ENCODE measurements at regions not wholly inside any gene's neighbourhood (a gene's known extent, or its start where the extent isn't known, plus 50 kb on each side); places are given as distances from the start of the nearest gene placed in this dataset.
A peak's percentile ranks its signal among the peaks of the same experiment; 100 is the strongest.

DNA sequence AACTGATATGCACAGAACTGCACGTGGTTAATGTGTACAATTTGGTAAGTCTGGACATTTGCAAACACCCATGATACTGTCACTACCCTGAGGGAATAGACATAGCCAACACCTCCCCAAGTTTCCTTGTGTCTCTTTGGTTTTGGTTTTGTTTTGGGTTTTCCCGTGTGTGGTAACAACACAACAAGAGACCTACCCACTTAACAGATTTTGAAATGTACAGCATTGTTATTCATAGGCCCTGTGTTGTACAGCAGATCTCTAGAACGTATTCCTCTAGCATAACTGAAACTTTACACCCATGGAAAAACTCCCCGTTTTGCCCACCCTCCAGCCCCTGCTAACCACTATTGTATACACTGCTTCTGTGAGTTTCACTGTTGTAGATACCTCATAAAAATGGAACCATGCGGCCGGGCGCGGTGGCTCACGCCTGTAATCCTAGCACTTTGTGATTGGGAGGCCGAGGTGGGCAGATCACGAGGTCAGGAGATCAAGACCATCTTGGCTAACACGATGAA, 76.3 kb upstream of the TBC1D3K start:
- Histone ChIP-seq H3K4me1 (no peaks in the 10 kb centered on the region), H3K27me3 (no peaks in the 10 kb centered on the region), H3K36me3 (no peaks in the 10 kb centered on the region), H3K9me3 (no peaks in the 10 kb centered on the region), H3K27ac (no peak overlapping the region), H3K4me3 (no peak overlapping the region)
- TF ChIP-seq, protein P1, sequence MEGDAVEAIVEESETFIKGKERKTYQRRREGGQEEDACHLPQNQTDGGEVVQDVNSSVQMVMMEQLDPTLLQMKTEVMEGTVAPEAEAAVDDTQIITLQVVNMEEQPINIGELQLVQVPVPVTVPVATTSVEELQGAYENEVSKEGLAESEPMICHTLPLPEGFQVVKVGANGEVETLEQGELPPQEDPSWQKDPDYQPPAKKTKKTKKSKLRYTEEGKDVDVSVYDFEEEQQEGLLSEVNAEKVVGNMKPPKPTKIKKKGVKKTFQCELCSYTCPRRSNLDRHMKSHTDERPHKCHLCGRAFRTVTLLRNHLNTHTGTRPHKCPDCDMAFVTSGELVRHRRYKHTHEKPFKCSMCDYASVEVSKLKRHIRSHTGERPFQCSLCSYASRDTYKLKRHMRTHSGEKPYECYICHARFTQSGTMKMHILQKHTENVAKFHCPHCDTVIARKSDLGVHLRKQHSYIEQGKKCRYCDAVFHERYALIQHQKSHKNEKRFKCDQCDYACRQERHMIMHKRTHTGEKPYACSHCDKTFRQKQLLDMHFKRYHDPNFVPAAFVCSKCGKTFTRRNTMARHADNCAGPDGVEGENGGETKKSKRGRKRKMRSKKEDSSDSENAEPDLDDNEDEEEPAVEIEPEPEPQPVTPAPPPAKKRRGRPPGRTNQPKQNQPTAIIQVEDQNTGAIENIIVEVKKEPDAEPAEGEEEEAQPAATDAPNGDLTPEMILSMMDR (IDR thresholded peaks at IDR 0.05) = no peak
- TF ChIP-seq POLR2AphosphoS5 (IDR thresholded peaks at IDR 0.05; ENCODE audit: insufficient read depth in 1 of 2, low read depth in 1 of 2) (no peak), POLR2A (IDR thresholded peaks at IDR 0.05) (no peak)
- intact Hi-C loops (cut with DNase I) = no loop called here
- no peak for DNase-seq (ENCODE audit: extremely low spot score in 2 of 2)

GRCh38 chr17:37847102-37847501, 77.1 kb upstream of the TBC1D3K start:
- Histone ChIP-seq H3K9me3 (no peaks in the 10 kb centered on the region), H3K36me3 (no peaks in the 10 kb centered on the region), H3K4me1 (no peaks in the 10 kb centered on the region), H3K4me3 (no peak overlapping the region), H3K27me3 (no peaks in the 10 kb centered on the region), H3K27ac (no peak overlapping the region)
- no peak for DNase-seq (ENCODE audit: extremely low spot score in 2 of 2)
- TF ChIP-seq POLR2AphosphoS5 (IDR thresholded peaks at IDR 0.05; ENCODE audit: insufficient read depth in 1 of 2, low read depth in 1 of 2) (no peak), POLR2A (IDR thresholded peaks at IDR 0.05) (no peak)
- TF ChIP-seq, protein P1 (IDR thresholded peaks at IDR 0.05) = no peak
- intact Hi-C loops (cut with DNase I) = no loop called here

- no peak overlapping the region for H3K27ac ChIP-seq
- no peaks in the 10 kb centered on the region for H3K27me3 ChIP-seq
- TF ChIP-seq POLR2A (IDR thresholded peaks at IDR 0.05) (no peak), POLR2AphosphoS5 (IDR thresholded peaks at IDR 0.05; ENCODE audit: insufficient read depth in 1 of 2, low read depth in 1 of 2) (no peak)
- TF ChIP-seq, protein P1 (IDR thresholded peaks at IDR 0.05) = no peak
These were observed 79.3 kb upstream of the TBC1D3K start for GRCh38 chr17:37844977-37845293.

GRCh38 chr17:37844158-37844976, 79.8 kb upstream of the TBC1D3K start:
- Histone ChIP-seq H3K27ac (no peak overlapping the region), H3K4me1 (no peaks in the 10 kb centered on the region), H3K36me3 (no peaks in the 10 kb centered on the region), H3K27me3 (no peaks in the 10 kb centered on the region), H3K9me3 (no peaks in the 10 kb centered on the region), H3K4me3 (peak overlapping the region in 1 of 2 donors; percentile 0)
- intact Hi-C loops (cut with DNase I) = loop anchor here (5.0 kb wide), 1 partner anchor 1258 kb away; no protein-coding TSS in a partner anchor
- DNase-seq (ENCODE audit: extremely low spot score in 2 of 2) = no peak
- TF ChIP-seq POLR2A (IDR thresholded peaks at IDR 0.05) = no peak
- no peak for TF ChIP-seq POLR2AphosphoS5 (IDR thresholded peaks at IDR 0.05; ENCODE audit: insufficient read depth in 1 of 2, low read depth in 1 of 2)
- TF ChIP-seq, protein P1 (IDR thresholded peaks at IDR 0.05) = peak in 2 of 3 experiments; percentile 27 to 50

More at GRCh38 chr17:37844977-37845293, 79.3 kb upstream of the TBC1D3K start:
- H3K4me3 ChIP-seq = no peak overlapping the region
- DNase-seq (ENCODE audit: extremely low spot score in 2 of 2) = no peak
- H3K36me3 ChIP-seq = no peaks in the 10 kb centered on the region
- no peaks in the 10 kb centered on the region for H3K9me3 ChIP-seq
- no peaks in the 10 kb centered on the region for H3K4me1 ChIP-seq
- intact Hi-C loops (cut with DNase I) = loop anchor here (5.0 kb wide), 1 partner anchor 1257 kb away; no protein-coding TSS in a partner anchor

- TF ChIP-seq, protein P1 (IDR thresholded peaks at IDR 0.05) = no peak
These were observed 81.8 kb upstream of the TBC1D3K start for GRCh38 chr17:37842401-37842800.

More at GRCh38 chr17:37842401-37842800, 81.8 kb upstream of the TBC1D3K start:
- Histone ChIP-seq H3K4me3 (no peak overlapping the region), H3K27me3 (no peaks in the 10 kb centered on the region), H3K27ac (no peak overlapping the region), H3K36me3 (no peaks in the 10 kb centered on the region), H3K9me3 (no peaks in the 10 kb centered on the region), H3K4me1 (no peaks in the 10 kb centered on the region)
- no peak for DNase-seq (ENCODE audit: extremely low spot score in 2 of 2)
- intact Hi-C loops (cut with DNase I) = loop anchor here (5.0 kb wide), 1 partner anchor 1260 kb away; no protein-coding TSS in a partner anchor
